Naive thymus-derived CD8-positive, alpha-beta T cell (primary cell): ENCODE measurements at regions not wholly inside any gene's neighbourhood (a gene's known extent, or its start where the extent isn't known, plus 50 kb on each side); places are given as distances from the start of the nearest gene placed in this dataset.
"Not testable (repeated sequence)": the region's sequence is repeated elsewhere in the genome, so short reads cannot be mapped to it uniquely, and the experiment has no call there.

Source experiments
- ATAC-seq, 2 donors: fragments of 150-1000 bp; cut with Tn5 transposase in 1 of 2; sonication (Bioruptor Pico), chemical (Tn5 transposase) in 1 of 2; 1 replicate in 1 of 2; 2 replicates in 1 of 2; pipeline ENCODE4 v1.10.0; 2021; ENCODE audit warnings: mild to moderate bottlenecking in 2 of 2, moderate library complexity in 2 of 2
- POLR2A ChIA-PET: fragments of 350-600 bp; sonication (Branson Sonifier 250); formaldehyde crosslinking; loops from one replicate; lab custom pipeline; 2021; ENCODE audit warnings: antibody characterized with exemption; lab: Charles Lee
- DNase-seq, 10 donors: peaks; one replicate each; pipeline versions ENCODE4 v3.0.0 to v3.0.0-alpha.2; 2020 to 2022
- H3K27ac Mint-ChIP-seq, 10 donors: one replicate each; pipeline ENCODE4 v1.8.0; 2020 to 2022; ENCODE audit warnings: mild to moderate bottlenecking in 10 of 10, mixed read lengths in 10 of 10, moderate library complexity in 4 of 10, inconsistent platforms in 1 of 10
- H3K27me3 Mint-ChIP-seq, 5 donors: one replicate each; pipeline ENCODE4 v1.8.0; 2021 to 2022; ENCODE audit warnings: mixed read lengths in 5 of 5
- H3K36me3 Mint-ChIP-seq, 3 donors: one replicate each; pipeline ENCODE4 v1.8.0; 2020 to 2022; ENCODE audit warnings: mixed read lengths in 3 of 3, mild to moderate bottlenecking in 2 of 3, inconsistent platforms in 1 of 3
- H3K4me1 Mint-ChIP-seq, 4 donors: one replicate each; pipeline ENCODE4 v1.8.0; 2021 to 2022; ENCODE audit warnings: mixed read lengths in 4 of 4
- H3K4me3 Mint-ChIP-seq, 10 donors: one replicate each; pipeline ENCODE4 v1.8.0; 2020 to 2022; ENCODE audit warnings: mild to moderate bottlenecking in 10 of 10, mixed read lengths in 10 of 10, moderate library complexity in 6 of 10, inconsistent platforms in 1 of 10
- H3K9me3 Mint-ChIP-seq, 9 donors: one replicate each; pipeline ENCODE4 v1.8.0; 2020 to 2022; ENCODE audit warnings: mixed read lengths in 9 of 9, mild to moderate bottlenecking in 3 of 9, inconsistent platforms in 1 of 9, moderate library complexity in 1 of 9

DNA sequence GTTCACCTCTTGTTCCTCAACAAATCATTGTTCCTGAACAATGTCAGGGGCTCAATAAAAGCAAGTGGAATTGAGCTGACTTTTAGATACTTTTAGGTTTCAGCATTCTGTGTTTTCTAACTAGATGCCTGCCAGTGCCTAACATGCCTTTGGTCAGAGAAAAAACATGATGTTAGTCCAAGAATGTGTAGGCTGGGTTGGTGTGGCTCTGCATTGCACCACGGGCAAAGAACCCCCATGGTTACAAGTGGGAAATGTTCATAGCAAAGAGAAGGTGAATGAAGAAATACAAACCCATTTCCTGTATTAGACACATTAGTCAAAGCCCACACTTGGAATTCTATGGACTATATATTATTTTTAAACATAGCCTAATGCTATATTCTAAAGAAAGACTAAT lies 193.3 kb downstream of the TMEM200A start:
- Mint-ChIP-seq H3K9me3 (peaks cover 0 to 9% (median 0%) of the 10 kb centered on the region in 9 donors), H3K4me1 (peaks cover 8 to 32% (median 15%) of the 10 kb centered on the region in 4 donors), H3K4me3 (no peak overlapping the region), H3K36me3 (peaks cover 0 to 3% (median 0%) of the 10 kb centered on the region in 3 donors), H3K27me3 (peaks cover 0 to 5% (median 0%) of the 10 kb centered on the region in 5 donors), H3K27ac (no peak overlapping the region)
- ATAC-seq (no peak), DNase-seq (no peak)
- POLR2A ChIA-PET: no interaction called here

DNA sequence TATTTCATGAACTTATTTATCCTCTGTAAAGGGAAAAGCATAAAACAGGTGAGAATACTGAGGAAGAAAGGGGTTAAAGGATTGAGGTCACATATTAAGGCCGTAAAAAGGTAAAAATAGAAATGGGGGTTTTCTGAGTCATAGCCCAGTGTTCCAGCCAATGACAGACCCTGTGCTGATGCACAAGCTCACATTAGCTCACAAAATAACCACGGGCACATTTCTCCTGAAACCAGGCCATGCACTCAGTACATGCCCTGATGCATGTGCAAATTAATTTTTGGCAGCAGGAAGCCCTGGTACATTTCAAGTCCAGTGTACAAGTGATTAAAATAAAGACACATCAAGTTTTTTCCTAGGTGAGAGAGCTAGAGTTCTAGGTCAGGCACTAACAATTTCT lies 194.4 kb downstream of the TMEM200A start:
- Mint-ChIP-seq H3K27ac (no peak overlapping the region), H3K4me3 (no peak overlapping the region), H3K27me3 (no peaks in the 10 kb centered on the region), H3K9me3 (peaks cover 0 to 9% (median 0%) of the 10 kb centered on the region in 9 donors), H3K4me1 (peaks cover 8 to 32% (median 15%) of the 10 kb centered on the region in 4 donors), H3K36me3 (peaks cover 0 to 3% (median 0%) of the 10 kb centered on the region in 3 donors)
- POLR2A ChIA-PET: no interaction called here
- DNase-seq (no peak), ATAC-seq (no peak)

DNA sequence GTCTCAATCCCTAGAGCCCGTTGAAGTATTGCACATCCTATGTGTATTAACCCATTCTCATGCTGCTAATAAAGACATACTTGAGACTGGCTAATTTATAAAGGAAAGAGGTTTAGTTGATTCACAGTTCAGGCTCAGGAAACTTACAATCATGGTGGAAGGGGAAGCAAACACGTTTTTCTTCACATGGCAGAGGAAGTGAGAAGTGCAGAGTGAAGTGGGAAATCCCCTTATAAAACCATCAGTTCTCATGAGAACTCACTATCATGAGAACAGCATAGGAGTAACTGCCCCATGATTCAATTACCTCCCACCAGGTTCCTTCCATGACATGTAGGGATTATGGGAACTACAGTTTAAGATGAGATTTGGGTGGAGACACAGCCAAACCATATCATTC lies 195.3 kb downstream of the TMEM200A start:
- H3K4me1 Mint-ChIP-seq: peaks cover 8 to 32% (median 15%) of the 10 kb centered on the region in 4 donors

DNA sequence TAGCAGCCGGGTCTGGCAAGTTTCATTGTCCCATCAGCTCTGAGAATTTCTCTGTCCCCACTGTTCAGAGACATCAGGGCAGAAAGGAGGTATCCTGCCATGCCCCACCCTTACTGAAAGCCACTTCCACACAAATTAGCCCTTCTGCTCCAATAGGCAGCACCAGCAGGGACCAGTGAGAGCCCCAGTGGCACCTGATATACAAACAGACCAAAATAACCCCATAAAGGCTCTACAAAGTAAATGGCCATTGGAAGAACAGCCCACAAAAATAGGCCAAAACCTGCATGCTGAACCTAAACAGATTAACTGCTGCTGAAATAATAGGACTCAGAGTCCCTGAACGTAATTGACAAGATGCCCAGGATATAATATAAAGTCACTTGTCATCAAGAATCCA lies 199.9 kb downstream of the TMEM200A start:
- H3K27ac Mint-ChIP-seq: no peak overlapping the region
- H3K36me3 Mint-ChIP-seq: peaks cover 0 to 11% (median 0%) of the 10 kb centered on the region in 3 donors

More for the DNA sequence above, 195.3 kb downstream of the TMEM200A start:
- peak overlapping the region in 1 of 10 donors; percentile 2 for H3K27ac Mint-ChIP-seq
- DNase-seq, POLR2A ChIA-PET, H3K27me3 Mint-ChIP-seq, H3K36me3 Mint-ChIP-seq, ATAC-seq, H3K9me3 Mint-ChIP-seq: not testable (repeated sequence)
- H3K4me3 Mint-ChIP-seq: peak overlapping the region in 1 of 10 donors; percentile 25

DNA sequence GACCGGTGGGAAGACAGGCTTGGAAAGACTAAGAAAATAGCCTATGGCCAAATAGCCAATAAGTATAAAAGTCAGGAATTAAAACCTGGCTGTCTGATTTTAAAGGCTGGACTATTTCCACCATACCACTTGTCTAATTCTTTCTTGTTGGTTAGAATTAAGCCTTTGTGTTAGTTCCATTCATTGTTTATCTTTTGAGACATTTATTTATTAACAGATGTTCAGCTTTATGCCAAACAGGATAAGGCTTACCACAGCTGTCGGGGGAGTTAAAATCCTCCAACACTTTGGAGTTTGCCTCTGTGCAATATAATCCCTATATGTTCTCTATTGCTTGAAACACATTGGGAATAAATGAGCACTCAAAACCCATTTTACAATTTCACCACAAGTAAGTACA lies 208.3 kb downstream of the TMEM200A start:
- Mint-ChIP-seq H3K4me1 (peaks cover 28 to 49% (median 41%) of the 10 kb centered on the region in 4 donors), H3K9me3 (peaks cover 0 to 10% (median 0%) of the 10 kb centered on the region in 9 donors), H3K27me3 (no peaks in the 10 kb centered on the region), H3K36me3 (peaks cover 0 to 8% (median 0%) of the 10 kb centered on the region in 3 donors), H3K27ac (no peak overlapping the region), H3K4me3 (peak overlapping the region in 2 of 10 donors; percentile 5 to 12)
- DNase-seq: no peak
- POLR2A ChIA-PET: no interaction called here
- no peak for ATAC-seq

More for the DNA sequence above, 199.9 kb downstream of the TMEM200A start:
- peaks cover 0 to 9% (median 2%) of the 10 kb centered on the region in 9 donors for H3K9me3 Mint-ChIP-seq
- no peak overlapping the region for H3K4me3 Mint-ChIP-seq
- no peaks in the 10 kb centered on the region for H3K27me3 Mint-ChIP-seq
- POLR2A ChIA-PET: no interaction called here
- DNase-seq (no peak), ATAC-seq (no peak)
- peaks cover 6 to 21% (median 13%) of the 10 kb centered on the region in 4 donors for H3K4me1 Mint-ChIP-seq

DNA sequence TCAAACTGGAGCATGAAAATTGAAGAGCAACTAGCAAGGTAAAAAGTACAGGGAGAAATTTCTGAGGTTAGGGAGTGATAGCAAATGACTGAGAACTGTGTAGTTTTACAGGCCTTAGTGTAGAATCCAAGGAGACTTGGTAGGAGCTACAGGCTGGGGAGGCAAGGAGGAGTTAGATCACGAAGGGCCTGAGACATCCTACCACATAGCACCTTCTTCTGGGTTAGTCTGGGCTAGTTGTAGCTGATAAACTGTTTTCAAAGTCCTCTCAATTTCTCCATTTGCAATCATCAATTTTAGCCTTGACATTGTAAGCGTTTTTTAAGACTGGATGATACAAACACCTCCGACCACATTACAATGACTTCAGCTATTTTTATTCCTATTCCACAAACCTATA lies 209.7 kb downstream of the TMEM200A start:
- H3K27ac Mint-ChIP-seq: peak overlapping the region in 7 of 10 donors; percentile 22 to 87 (median 69)
- peak; percentile 5 to 19 for ATAC-seq
- DNase-seq: no peak
- peaks cover 28 to 47% (median 41%) of the 10 kb centered on the region in 4 donors for H3K4me1 Mint-ChIP-seq
- H3K4me3 Mint-ChIP-seq: peak overlapping the region; percentile 57 to 76 (median 69)
- H3K36me3 Mint-ChIP-seq: peaks cover 0 to 5% (median 0%) of the 10 kb centered on the region in 3 donors
- POLR2A ChIA-PET: interaction anchor here (1.1 kb wide), 1 partner anchor 11 kb away, joined by 3 read pairs; no protein-coding TSS in a partner anchor
- H3K9me3 Mint-ChIP-seq: peaks cover 0 to 6% (median 0%) of the 10 kb centered on the region in 9 donors
- H3K27me3 Mint-ChIP-seq: no peaks in the 10 kb centered on the region

DNA sequence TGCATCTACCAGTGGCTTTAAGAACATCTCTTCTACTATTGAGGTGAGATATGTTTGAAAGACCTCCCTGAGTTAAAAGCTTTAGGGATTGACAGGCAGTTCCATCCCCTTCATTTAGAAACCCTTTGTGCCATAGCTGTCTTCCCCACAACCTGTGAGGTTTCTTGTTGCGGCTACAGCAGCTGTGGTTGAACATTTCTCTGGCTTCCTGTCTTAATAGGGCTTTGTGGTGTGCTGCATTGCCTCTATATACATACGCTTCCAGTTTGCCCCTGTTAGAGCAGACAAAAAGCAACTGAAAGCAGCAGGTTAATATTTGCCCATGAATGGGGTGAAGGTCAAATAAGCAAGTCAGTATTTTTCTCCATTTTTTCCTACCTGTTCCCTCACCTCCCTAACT lies 210.2 kb downstream of the TMEM200A start:
- Mint-ChIP-seq H3K27me3 (no peaks in the 10 kb centered on the region), H3K4me1 (peaks cover 28 to 45% (median 41%) of the 10 kb centered on the region in 4 donors), H3K36me3 (peaks cover 0 to under 1% (median 0%) of the 10 kb centered on the region in 3 donors), H3K9me3 (peaks cover 0 to 2% (median 0%) of the 10 kb centered on the region in 9 donors), H3K27ac (peak overlapping the region; percentile 22 to 87 (median 45)), H3K4me3 (peak overlapping the region; percentile 57 to 76 (median 69))
- DNase-seq: peak; percentile 6 to 84 (median 62)
- ATAC-seq: peak; percentile 98
- POLR2A ChIA-PET: interaction anchor here (1.1 kb wide), 1 partner anchor 11 kb away, joined by 3 read pairs; no protein-coding TSS in a partner anchor

DNA sequence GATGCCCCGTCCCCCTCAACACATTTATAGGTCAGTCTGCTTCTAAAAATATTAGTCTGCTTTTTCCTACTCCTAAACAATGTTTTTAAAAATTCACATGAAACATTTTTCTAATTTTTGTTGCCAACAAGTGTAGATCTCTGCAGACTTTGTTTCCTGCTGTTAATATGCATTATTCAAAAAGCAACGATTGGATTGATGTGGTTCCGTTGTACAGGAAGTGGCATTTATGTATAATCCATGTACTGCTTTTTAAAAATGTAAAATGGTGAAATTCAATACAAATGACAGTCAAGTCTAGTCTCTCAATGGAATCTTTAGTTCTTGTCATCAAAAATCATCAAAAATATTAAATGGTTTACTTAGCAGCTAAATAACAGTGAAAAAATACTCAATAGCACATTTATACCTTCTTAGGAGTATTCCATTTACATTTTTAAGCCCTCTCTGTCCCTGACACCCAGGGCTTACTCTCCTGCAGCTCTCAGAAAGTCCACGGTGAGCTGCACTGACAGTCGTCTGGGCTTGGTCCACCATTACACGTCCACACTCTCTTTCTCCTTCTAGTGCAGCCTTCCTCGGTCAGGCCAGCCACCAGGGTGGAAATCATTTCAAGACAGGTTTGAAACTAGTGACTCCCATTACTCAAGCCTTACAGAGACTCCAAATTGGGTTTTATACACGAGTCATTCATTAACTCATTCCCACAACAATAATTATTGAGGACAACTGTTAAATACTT lies 211.5 kb downstream of the TMEM200A start:
- H3K4me3 Mint-ChIP-seq: peak overlapping the region; percentile 43 to 83 (median 71)
- POLR2A ChIA-PET: no interaction called here
- DNase-seq (peak in 3 of 10 donors; percentile 27 to 50 (median 47)), ATAC-seq (peak in 1 of 2 donors; percentile 23)
- no peaks in the 10 kb centered on the region for H3K27me3 Mint-ChIP-seq
- no peaks in the 10 kb centered on the region for H3K9me3 Mint-ChIP-seq
- H3K4me1 Mint-ChIP-seq: peaks cover 28 to 45% (median 39%) of the 10 kb centered on the region in 4 donors
- no peaks in the 10 kb centered on the region for H3K36me3 Mint-ChIP-seq
- peak overlapping the region in 7 of 10 donors; percentile 9 to 78 (median 59) for H3K27ac Mint-ChIP-seq

DNA sequence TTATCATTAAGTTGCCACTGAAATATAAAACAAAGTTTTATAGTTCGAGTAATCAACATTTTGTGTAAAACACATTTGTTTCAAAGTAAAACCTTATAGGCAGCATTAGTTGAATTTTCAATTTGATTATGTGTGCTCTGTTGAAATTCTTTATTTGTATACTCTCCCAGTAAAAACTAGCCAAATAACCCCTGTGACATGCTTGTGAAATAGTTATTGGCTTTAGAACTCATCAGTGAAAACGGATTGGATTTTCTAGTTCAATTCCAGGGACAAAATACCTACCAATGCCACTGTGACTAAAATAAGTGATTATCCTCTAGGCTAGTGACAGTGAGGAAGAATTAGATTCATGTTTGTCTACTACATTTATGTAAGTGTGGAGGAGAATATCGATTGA lies 212.9 kb downstream of the TMEM200A start:
- H3K4me3 Mint-ChIP-seq: no peak overlapping the region
- H3K27me3 Mint-ChIP-seq: no peaks in the 10 kb centered on the region
- POLR2A ChIA-PET: no interaction called here
- peaks cover 24 to 40% (median 38%) of the 10 kb centered on the region in 4 donors for H3K4me1 Mint-ChIP-seq
- no peak for ATAC-seq
- no peak overlapping the region for H3K27ac Mint-ChIP-seq
- no peak for DNase-seq
- H3K9me3 Mint-ChIP-seq: no peaks in the 10 kb centered on the region
- no peaks in the 10 kb centered on the region for H3K36me3 Mint-ChIP-seq

DNA sequence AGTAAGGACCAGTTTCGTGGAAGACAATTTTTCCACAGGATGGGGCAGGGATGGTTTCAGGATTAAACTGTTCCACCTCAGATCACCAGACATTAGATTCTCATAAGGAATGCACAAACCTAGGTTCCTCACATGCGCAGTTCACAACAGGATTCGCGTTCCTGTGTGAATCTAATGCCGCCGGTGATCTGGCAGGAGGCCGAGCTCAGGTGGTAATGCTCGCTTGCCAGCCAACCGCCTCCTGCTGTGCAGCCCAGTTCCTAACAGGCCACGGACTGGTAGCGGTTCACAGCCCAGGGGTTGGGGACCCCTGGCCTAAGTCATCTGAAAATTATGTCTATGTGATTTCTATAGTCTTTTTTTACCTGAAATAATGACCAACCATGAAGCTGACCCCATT lies 217.5 kb downstream of the TMEM200A start:
- Mint-ChIP-seq H3K4me3 (no peak overlapping the region), H3K9me3 (peaks cover 0 to 10% (median 0%) of the 10 kb centered on the region in 9 donors), H3K4me1 (peaks cover 5 to 22% (median 10%) of the 10 kb centered on the region in 4 donors), H3K27me3 (no peaks in the 10 kb centered on the region), H3K27ac (no peak overlapping the region), H3K36me3 (no peaks in the 10 kb centered on the region)
- POLR2A ChIA-PET: no interaction called here
- ATAC-seq (no peak), DNase-seq (no peak)

DNA sequence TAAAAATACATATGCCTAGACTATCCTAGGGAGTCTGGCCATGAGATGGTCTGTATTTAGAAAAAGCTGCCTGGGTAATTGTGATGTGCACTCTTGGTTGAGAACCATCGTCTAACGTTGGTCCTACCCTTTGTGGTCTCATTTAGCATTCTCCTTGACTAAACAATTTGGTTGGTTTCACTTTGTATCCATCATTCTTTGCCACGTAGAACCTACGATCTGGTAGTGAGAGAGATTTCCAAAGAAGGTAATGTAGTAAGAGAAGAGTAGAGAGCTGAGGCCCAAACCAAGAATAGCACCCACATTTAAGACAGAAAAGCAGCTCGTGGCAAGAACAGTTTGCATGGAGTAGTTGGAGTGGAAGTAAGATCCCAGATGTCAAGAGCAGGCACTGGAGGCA lies 219.8 kb downstream of the TMEM200A start:
- Mint-ChIP-seq H3K36me3 (no peaks in the 10 kb centered on the region), H3K4me3 (peak overlapping the region in 6 of 10 donors; percentile 1 to 50 (median 22)), H3K9me3 (peaks cover 0 to 10% (median 0%) of the 10 kb centered on the region in 9 donors), H3K4me1 (peaks cover 5 to 17% (median 10%) of the 10 kb centered on the region in 4 donors), H3K27ac (peak overlapping the region in 1 of 10 donors; percentile 6), H3K27me3 (no peaks in the 10 kb centered on the region)
- DNase-seq (no peak), ATAC-seq (peak in 1 of 2 donors; percentile 20)
- POLR2A ChIA-PET: no interaction called here

DNA sequence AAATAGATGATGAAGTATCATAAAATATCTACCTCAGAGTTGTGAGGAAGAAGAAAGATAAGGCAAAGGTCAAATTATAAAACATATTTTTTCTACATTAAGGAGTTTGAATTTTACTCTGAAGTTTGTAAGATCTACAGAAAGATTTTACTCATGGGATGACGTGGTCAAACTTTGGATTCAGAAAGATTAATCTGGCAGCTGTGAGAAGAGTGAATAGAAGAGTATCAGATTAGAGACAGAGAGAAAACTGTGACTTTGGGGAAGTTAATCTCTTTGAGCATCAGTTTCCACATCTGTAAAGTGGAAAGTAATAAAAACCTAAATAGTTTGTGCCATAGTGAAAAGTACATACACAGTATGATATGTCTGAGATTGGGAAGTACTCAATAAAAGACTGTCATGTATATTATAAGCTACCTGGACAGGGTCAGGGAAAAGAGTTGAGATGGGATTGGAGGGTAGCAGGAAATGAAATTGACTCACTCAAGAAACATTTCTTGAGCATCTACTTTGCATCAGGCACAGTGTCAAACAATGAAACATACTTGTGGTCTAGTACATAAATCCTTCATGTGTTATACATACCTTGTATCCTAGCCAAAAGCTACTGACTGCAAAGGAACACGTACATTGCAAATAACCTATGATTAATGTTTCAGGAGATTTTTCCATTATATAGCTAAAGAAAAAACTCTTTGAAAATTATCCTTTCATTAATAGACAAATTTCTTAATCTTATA lies 222.1 kb downstream of the TMEM200A start:
- ATAC-seq (no peak), DNase-seq (no peak)
- H3K4me1 Mint-ChIP-seq: peaks cover 5 to 17% (median 10%) of the 10 kb centered on the region in 4 donors
- peaks cover 0 to 20% (median 5%) of the 10 kb centered on the region in 9 donors for H3K9me3 Mint-ChIP-seq
- no peaks in the 10 kb centered on the region for H3K27me3 Mint-ChIP-seq
- no peak overlapping the region for H3K4me3 Mint-ChIP-seq
- POLR2A ChIA-PET: no interaction called here
- H3K27ac Mint-ChIP-seq: no peak overlapping the region
- H3K36me3 Mint-ChIP-seq: peaks cover 0 to 11% (median 9%) of the 10 kb centered on the region in 3 donors
